Jurkat, Clone E6-1 (cell line): ENCODE measurements at regions not wholly inside any gene's neighbourhood (a gene's known extent, or its start where the extent isn't known, plus 50 kb on each side); places are given as distances from the start of the nearest gene placed in this dataset.
"Not testable (repeated sequence)": the region's sequence is repeated elsewhere in the genome, so short reads cannot be mapped to it uniquely, and the experiment has no call there.

Experiments used
- DNase-seq: peaks from one replicate; pipeline ENCODE4 v3.0.0-alpha.2; 2011; ENCODE audit warnings: low read depth, low spot score
- H3K4me3 ChIP-seq: 2 replicates; pipeline ENCODE4 v1.5.1; 2011; ENCODE audit warnings: mild to moderate bottlenecking, low read length, control low read depth, moderate library complexity

- no peak overlapping the region for H3K4me3 ChIP-seq
- DNase-seq = no peak
Measured at GRCh38 chr3:56962922-56963321, 97.5 kb upstream of the SPATA12 start.

- DNase-seq = no peak
- no peak overlapping the region for H3K4me3 ChIP-seq
Measured at GRCh38 chr3:56962206-56962605, 98.3 kb upstream of the SPATA12 start.

- H3K4me3 ChIP-seq = no peak overlapping the region
- DNase-seq = no peak
Measured at GRCh38 chr3:56960234-56960917, 100.1 kb upstream of the SPATA12 start.

DNA sequence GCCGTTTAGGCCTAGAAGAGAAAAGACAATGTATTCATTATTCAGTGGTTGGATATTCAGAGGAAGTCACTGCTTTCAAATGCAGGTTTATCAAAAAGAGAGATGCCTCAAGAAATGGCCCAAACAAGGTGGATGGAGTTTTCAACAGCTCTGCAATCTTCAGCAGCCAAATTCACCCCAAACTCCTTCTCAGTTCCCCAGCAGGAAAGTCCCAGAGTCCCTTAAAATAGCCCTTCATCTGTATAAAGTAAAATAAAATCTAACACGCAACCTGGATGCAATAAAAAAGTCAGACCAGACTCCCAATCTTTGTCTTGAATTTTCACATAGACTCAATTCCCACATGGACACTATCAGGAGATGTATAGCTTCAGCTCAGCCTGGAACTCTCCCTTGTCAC is 101.6 kb upstream of the SPATA12 start:
- H3K4me3 ChIP-seq = no peak overlapping the region
- DNase-seq = no peak

GRCh38 chr3:56957522-56957921 is 102.9 kb upstream of the SPATA12 start:
- H3K4me3 ChIP-seq = no peak overlapping the region
- DNase-seq = no peak

GRCh38 chr3:56956906-56957305 is 103.6 kb upstream of the SPATA12 start:
- DNase-seq = no peak
- H3K4me3 ChIP-seq = no peak overlapping the region

DNA sequence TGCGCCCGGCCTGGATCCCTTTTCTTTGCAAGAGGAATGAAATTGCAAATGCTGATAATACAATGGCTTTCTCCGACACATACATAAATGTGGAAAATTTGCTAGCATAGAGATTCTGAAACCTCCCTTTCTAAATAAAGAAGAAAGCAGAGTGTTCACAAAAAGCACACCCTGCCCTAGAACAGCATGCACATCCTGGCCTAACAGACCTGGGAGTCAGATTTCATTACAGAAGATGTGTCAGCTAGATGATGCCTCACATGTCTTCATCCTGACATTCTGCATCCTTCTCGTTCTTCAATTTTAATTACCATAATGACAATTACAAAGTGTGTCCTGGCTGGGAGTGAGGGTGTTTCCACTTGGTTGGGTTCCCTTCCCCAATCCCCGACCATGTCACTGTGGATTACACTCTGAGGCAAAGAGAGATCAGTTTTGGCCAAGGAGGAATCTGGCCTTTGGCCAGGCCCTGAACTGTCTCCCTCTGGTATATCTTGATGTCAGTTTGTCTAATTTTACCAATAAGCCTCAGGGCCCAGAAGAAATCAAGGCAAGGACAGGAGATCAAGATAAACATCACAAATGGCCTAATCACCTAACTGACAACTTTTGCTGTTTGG is 104.9 kb upstream of the SPATA12 start:
- H3K4me3 ChIP-seq = no peak overlapping the region
- no peak for DNase-seq

DNA sequence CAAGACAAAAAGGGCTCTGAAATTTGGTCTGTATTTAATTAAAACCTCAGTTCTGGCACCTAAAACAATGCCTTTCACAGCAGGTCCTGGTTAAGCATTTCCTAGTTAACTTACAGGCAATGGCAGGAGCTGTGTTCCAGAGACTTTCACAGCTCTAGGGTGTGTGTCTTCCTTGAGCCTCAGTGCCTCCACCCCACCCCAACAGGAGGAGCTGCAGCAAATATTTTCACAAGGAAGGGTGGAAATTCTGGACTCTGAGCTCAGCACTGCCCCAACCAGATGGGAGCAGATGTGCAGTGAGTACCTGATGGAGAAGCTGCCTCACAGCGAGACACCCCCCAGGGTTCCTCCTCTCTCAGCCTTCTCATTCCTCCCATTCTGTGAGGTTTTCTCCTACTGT is 106.3 kb upstream of the SPATA12 start:
- no peak overlapping the region for H3K4me3 ChIP-seq
- DNase-seq = no peak

DNA sequence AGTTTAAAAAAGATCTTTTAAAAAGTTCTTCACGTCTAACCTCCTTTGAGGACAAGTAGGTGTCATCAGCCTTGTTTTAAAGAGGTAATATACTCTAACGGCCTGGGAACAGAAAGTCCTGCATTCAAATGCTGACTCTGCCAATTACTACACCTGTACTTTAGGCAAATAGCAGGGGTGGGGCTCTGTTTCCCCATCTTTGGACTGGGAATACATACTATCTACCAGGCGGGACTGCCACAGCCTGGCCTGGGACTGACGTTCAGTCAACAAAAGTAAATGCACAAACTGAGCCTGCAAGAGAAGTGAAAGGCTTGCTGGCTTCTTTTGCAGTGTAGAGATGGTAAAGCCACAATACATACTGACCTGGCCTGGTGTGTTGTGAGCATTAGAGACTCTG is 107.6 kb upstream of the SPATA12 start:
- no peak overlapping the region for H3K4me3 ChIP-seq
- DNase-seq = no peak

GRCh38 chr3:56952061-56952460 is 108.4 kb upstream of the SPATA12 start:
- H3K4me3 ChIP-seq = no peak overlapping the region
- DNase-seq = no peak

- H3K4me3 ChIP-seq = no peak overlapping the region
- DNase-seq = no peak
Measured at GRCh38 chr3:56951366-56951765, 109.1 kb upstream of the SPATA12 start.

GRCh38 chr3:56945378-56945777 is 115.1 kb upstream of the SPATA12 start:
- not testable (repeated sequence) for H3K4me3 ChIP-seq, DNase-seq

GRCh38 chr3:56942523-56942922 is 117.9 kb upstream of the SPATA12 start:
- DNase-seq = peak; percentile 42
- no peak overlapping the region for H3K4me3 ChIP-seq

DNA sequence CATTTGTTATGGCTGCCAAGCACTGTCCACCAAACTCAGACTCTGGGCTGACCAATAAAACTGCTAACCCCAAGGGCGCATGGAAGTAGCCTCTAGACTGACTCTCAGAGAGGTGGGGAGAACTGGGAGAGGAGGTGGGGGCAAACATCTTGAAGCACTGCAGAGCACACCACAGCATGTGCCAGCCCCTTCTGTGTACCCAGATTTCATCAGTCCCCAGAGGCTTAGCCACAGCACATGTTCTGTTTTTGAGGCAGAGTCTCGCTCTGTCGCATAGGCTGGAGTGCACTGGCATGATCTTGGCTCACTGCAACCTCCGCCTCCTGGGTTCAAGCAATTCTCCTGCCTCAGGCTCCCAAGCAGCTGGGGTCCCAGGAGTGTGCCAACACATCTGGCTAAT is 119.5 kb upstream of the SPATA12 start:
- H3K4me3 ChIP-seq = no peak overlapping the region
- no peak for DNase-seq

- no peak overlapping the region for H3K4me3 ChIP-seq
- DNase-seq = no peak
Measured at GRCh38 chr3:56940321-56940720, 120.1 kb upstream of the SPATA12 start.

DNA sequence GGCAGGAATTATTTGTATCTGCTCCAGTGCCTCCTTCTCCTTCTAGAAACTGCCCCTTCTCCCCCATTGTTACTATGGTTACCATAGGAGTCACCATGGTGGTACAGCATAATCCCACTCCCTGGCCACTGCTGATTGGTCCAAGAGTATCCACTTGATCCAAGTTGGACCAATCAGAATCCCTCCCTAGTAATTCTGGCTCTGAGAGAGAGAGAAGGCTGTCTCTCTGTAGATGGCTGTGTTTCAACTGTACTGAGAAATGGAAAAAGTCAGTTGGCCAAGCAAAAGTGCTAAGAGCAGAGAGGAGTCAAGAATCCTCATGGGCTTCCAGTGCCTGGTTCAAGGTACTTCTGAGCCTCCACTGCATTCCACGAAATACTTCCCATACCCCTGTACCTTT is 120.6 kb upstream of the SPATA12 start:
- no peak overlapping the region for H3K4me3 ChIP-seq
- DNase-seq = no peak

DNA sequence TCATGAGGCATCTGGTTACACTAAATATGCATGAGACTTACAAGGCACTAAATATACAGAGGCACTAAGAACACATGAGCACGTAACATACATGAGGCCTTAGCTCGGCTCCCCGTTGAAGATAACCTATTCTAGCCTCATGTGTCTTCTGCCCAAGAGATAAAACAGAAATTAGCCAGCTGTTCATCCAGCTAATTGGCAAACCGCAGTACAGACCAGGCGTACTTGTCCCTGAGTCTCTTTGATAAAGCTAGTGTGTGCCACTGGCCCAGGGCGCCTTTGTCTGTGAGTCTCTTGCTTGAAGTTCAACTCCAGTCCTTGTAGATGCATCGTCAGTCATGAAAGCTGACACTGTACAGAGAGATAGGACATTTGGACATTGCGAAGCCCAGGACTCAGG is 121.9 kb upstream of the SPATA12 start:
- no peak overlapping the region for H3K4me3 ChIP-seq
- no peak for DNase-seq

DNA sequence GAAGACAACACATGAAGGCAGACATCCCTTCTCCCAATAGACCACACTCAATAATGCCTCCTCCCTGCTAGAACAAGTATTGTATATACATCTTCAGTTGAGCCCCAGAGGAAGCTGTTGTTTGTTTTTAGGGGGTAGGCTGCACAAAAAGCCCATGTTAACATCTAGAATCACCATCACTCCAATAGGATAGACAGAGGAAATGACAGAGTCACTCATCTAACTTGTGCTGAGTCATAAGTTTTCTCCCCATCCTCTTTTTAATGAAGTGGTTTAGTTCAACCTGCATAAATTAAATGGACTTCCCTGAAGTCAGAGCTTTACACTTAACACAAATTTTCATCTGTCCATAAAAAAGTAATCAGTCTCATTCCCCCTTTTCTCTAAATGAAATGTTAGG is 122.9 kb upstream of the SPATA12 start:
- no peak for DNase-seq
- H3K4me3 ChIP-seq = no peak overlapping the region

DNA sequence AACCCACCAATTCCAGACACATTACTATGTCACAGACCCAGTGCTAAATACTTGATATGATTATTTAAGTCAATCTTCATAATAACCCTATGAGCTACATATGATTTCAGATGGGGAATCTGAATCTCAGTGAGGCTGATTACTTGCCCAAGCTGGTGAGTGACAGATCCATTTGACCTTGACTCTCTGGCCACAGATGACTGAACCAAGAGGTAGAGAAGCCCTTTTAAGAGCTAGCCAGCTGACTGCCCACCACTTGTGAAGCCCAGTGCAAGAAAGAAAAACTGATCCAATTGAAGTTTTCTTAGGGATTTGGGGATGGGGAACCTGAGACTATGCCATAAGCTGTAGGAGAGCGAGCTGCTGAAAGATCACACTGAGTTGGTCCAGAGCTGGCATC is 124.7 kb upstream of the SPATA12 start:
- H3K4me3 ChIP-seq = no peak overlapping the region
- no peak for DNase-seq

DNA sequence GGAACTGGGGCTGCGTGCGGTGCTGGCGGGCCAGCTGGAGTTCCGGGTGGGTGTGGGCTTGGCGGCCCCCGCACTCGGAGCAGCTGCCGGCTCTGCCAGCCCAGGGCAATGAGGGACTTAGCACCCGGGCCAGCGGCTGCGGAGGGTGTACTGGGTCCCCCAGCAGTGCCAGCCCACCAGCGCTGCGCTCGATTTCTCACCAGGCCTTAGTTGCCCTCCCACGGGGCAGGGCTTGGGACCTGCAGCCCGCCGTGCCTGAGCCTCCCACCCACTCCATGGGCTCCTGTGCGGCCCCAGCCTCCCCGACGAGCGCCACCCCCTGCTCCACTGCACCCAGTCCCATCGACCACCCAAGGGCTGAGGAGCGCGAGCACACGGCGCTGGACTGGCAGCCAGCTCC is 126.0 kb upstream of the SPATA12 start:
- not testable (repeated sequence) for H3K4me3 ChIP-seq, DNase-seq

DNA sequence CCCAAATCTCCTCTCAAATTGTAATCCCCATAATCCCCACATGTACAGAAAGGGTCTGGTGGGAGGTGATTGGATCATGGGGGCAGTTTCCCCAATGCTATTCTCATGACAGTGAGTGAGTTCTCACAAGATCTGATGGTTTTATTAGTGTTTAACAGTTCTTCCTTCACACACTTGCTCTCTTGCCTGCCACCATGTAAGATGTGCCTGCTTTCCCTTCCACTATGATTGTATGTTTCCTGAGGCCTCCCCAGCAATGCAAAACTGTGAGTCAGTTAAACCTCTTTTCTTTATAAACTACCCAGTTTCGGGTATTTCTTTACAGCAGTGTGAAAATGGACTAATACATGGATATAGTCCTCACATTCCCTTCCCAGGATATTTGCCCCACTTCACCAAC is 126.7 kb upstream of the SPATA12 start:
- H3K4me3 ChIP-seq = no peak overlapping the region
- DNase-seq = no peak
